Muscle of leg (tissue), 3 donors: ENCODE measurements at regions not wholly inside any gene's neighbourhood (a gene's known extent, or its start where the extent isn't known, plus 50 kb on each side); places are given as distances from the start of the nearest gene placed in this dataset.

Experiments used
- DNase-seq: peaks from one replicate; pipeline ENCODE4 v3.0.0; 2013
- H3K27ac ChIP-seq: one replicate; pipeline ENCODE4 v1.5.1; 2013; ENCODE audit warnings: mild to moderate bottlenecking, low read length, control low read depth
- H3K27me3 ChIP-seq: one replicate; pipeline ENCODE4 v1.6.1; 2013; ENCODE audit warnings: low read length; ENCODE audit not compliant: control insufficient read depth, insufficient read depth
- H3K36me3 ChIP-seq: one replicate; pipeline ENCODE4 v1.6.1; 2013; ENCODE audit warnings: low read length; ENCODE audit not compliant: control insufficient read depth, insufficient read depth
- H3K4me1 ChIP-seq: one replicate; pipeline ENCODE4 v1.6.1; 2013; ENCODE audit warnings: low read length; ENCODE audit not compliant: control insufficient read depth, insufficient read depth
- H3K4me3 ChIP-seq: one replicate; pipeline ENCODE4 v1.5.1; 2013; ENCODE audit warnings: low read length, control low read depth
- H3K9me3 ChIP-seq: replicated peaks from 2 replicates; pipeline ENCODE4 v1.6.1; 2013; ENCODE audit warnings: low read depth, low read length; ENCODE audit not compliant: control insufficient read depth
- WGBS: methylation state at CpG from one replicate; pipeline ENCODE4 v1.1.5; 2013; ENCODE audit warnings: missing lambda C conversion rate; ENCODE audit not compliant: insufficient coverage; 5-methylcytosine and 5-hydroxymethylcytosine counted together

DNA sequence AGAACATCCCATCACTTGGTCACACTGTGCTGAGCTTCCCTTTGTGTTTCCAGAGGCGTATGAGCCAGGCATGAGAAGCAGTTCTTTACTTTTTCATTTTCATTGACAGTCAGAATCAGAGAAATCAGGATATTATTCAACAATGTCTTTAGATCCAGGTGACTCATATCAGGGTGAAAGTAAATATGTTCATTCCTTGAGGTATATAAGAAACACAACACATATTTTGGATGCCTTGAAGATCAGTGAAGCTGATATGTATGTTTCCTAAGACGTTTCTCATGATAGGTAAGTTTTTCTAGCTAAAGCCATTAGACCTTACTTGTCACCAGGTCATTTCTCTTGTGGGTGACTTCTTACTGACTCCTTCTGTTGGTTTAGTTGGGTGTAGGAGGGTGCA lies 505.6 kb downstream of the CDH26 start:
- Histone ChIP-seq H3K4me3 (no peak overlapping the region), H3K27ac (no peak overlapping the region), H3K9me3 (no peaks in the 10 kb centered on the region), H3K27me3 (no peaks in the 10 kb centered on the region), H3K36me3 (no peaks in the 10 kb centered on the region), H3K4me1 (no peaks in the 10 kb centered on the region)
- DNase-seq, result no peak
- no CpG with 5 or more reads among the region's 2 CpGs for WGBS

DNA sequence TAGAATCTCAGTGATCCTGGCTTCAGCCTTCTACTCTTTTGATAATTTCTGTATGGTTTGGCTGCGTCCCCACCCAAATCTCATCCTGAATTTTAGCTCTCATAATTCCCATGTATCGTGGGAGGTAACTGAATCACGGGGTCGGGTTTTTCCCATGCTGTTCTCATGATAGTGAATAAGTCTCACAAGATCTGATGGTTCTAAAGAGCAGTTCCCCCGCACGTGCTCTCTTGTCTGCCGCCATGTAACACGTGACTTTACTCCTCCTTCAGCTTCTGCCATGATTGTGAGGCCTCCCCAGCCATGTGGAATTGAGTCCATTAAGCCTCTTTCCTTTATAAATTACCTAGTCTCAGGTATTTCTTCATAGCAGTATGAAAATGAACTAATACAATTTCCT lies 507.2 kb downstream of the CDH26 start:
- H3K4me1 ChIP-seq, result no peaks in the 10 kb centered on the region
- H3K9me3 ChIP-seq, result no peaks in the 10 kb centered on the region
- 92% methylated on average over 2 of the region's 8 CpGs for WGBS
- DNase-seq, result no peak
- no peak overlapping the region for H3K27ac ChIP-seq
- H3K4me3 ChIP-seq, result no peak overlapping the region
- H3K27me3 ChIP-seq, result no peaks in the 10 kb centered on the region
- H3K36me3 ChIP-seq, result no peaks in the 10 kb centered on the region

DNA sequence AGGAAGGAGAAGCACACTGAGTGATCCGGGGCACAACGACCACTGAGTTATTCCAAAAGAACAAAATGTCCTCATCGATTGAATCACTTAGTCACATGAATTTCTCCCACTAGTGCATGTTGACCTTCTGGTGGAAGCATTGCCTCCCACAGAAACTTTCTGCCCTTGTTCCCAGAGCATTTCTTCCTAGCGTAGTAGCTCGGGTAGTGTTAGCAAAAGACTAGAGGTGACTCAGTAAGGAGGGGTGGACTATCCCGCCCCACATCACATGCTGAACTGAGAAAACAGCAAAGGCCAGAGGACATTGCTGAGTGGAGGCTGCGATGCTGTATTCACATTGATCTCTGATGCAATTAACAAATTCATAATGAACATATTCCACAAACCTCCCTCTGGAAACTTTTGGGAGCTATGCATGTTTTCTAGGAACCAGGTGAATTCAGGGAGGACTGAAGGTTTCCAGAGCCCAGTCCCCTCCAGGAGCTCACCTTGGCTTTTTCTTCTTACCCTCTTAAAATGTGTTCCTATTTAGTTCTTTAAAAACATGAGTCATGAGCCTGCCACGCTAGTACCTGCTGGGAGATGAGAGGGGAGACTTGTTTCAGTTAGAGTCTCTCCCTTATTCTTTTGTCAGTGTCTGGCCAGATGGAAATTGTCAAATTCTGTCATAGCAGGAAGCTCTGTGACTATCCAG lies 507.9 kb downstream of the CDH26 start:
- Histone ChIP-seq H3K4me1 (no peaks in the 10 kb centered on the region), H3K27me3 (no peaks in the 10 kb centered on the region), H3K4me3 (no peak overlapping the region), H3K9me3 (no peaks in the 10 kb centered on the region), H3K27ac (no peak overlapping the region), H3K36me3 (no peaks in the 10 kb centered on the region)
- no peak for DNase-seq
- WGBS, result no CpG with 5 or more reads among the region's 8 CpGs

DNA sequence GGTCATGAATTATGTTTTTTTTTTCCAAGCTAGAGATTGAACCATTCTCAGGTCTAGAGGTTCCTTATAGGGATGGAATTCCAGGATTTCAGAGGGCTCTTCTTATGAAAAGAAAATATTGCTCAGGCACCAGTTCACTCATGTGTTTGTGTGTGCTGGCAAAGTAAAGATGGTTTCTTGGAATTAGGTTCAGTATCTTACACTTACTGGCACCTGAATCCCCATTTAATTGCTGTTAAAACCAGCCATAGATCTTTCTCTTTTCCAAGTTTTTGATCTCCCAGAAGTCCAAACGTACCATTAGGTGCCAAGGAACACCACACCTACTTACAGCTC lies 508.4 kb downstream of the CDH26 start:
- H3K9me3 ChIP-seq, result no peaks in the 10 kb centered on the region
- H3K27ac ChIP-seq, result no peak overlapping the region
- no peaks in the 10 kb centered on the region for H3K36me3 ChIP-seq
- no CpG with 5 or more reads among the region's 1 CpG for WGBS
- H3K4me3 ChIP-seq, result no peak overlapping the region
- no peaks in the 10 kb centered on the region for H3K27me3 ChIP-seq
- no peaks in the 10 kb centered on the region for H3K4me1 ChIP-seq
- DNase-seq, result no peak

DNA sequence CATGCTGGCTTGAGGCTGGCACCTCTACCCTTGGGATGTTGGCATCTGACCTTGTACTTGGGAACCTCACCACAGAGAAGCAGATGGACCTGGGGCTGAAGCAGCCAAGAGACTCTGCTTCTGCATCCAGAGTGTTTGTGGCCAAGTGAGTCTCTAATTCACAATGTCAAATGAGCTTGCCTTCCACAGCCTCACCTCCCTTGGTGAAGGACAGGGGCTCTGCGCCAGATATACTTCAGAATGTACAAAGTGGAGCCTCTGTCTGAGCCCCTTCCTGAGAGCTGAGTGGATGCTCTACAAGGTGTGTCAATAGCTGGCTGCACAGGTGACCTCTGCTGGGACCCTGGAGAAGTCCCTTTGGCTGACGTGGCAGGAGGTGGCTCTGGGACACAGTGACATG lies 508.9 kb downstream of the CDH26 start:
- no peak for DNase-seq
- no peak overlapping the region for H3K27ac ChIP-seq
- 88% methylated on average over 1 of the region's 2 CpGs for WGBS
- H3K27me3 ChIP-seq, result no peaks in the 10 kb centered on the region
- no peaks in the 10 kb centered on the region for H3K9me3 ChIP-seq
- no peaks in the 10 kb centered on the region for H3K36me3 ChIP-seq
- no peak overlapping the region for H3K4me3 ChIP-seq
- no peaks in the 10 kb centered on the region for H3K4me1 ChIP-seq

DNA sequence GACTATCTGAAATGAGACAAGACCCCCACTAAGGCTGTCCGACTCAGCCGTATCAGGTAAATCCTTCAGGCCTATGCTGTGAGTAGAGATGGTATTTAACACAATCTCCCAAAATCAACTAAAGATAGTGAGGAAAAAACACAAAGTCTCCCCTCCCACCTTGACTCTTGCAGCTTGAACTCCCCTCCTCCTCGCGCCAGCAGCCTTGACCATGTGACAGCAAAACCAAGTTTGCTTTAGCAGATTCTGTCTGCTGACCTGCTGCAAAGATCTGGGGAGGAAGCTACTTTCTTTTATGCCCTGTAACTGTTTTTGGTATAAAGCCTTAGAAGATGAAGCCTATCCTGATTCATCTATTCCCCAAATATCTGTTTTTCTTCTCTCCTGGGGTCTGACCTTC lies 509.5 kb downstream of the CDH26 start:
- Histone ChIP-seq H3K4me3 (no peak overlapping the region), H3K27me3 (no peaks in the 10 kb centered on the region), H3K9me3 (no peaks in the 10 kb centered on the region), H3K27ac (no peak overlapping the region), H3K4me1 (no peaks in the 10 kb centered on the region), H3K36me3 (no peaks in the 10 kb centered on the region)
- WGBS, result no CpG with 5 or more reads among the region's 4 CpGs
- no peak for DNase-seq

DNA sequence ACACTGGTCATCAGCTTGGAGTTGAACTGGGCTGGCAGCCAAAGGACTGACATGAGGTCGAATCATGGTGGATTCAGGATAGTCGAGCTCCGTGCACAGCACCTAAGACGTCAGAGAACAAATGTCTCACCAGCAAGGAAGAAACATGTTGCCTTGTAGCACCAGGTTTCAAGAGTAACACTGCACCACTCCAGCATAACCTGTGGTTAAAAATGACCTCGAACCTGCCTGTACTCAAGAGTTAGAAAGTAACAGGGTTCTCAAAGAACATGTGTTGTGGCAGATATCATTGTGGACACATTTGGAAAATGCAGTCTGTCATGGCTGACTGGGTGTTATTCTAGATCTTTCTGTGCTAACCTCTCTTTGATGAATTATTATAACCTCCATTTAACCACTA lies 511.6 kb downstream of the CDH26 start:
- no peaks in the 10 kb centered on the region for H3K36me3 ChIP-seq
- no peaks in the 10 kb centered on the region for H3K27me3 ChIP-seq
- no peak overlapping the region for H3K4me3 ChIP-seq
- no peak for DNase-seq
- H3K27ac ChIP-seq, result no peak overlapping the region
- H3K9me3 ChIP-seq, result no peaks in the 10 kb centered on the region
- no peaks in the 10 kb centered on the region for H3K4me1 ChIP-seq
- 93% methylated on average over 3 of the region's 5 CpGs for WGBS

DNA sequence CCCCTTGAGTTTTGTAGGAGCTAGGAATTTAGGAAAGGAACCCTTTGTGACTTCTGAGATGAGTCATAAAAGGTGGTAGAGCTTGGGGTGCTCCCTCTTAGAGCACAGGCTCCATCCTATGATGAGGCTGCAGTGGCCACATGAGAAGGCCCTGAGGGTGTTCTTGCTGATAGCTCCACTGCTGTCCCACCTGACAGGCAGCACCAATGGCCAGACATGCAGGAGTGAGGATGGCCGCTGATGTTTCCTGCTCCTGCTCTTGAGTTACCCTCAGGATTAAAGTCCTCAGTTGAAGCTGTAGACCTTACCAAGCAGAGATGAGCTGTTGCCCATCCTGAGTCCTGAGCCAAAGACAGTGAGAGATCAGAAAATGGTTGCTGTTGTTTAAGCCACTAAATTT lies 512.1 kb downstream of the CDH26 start:
- 100% methylated on average over 1 of the region's 1 CpG for WGBS
- H3K4me3 ChIP-seq, result no peak overlapping the region
- H3K27me3 ChIP-seq, result peaks cover 2% of the 10 kb centered on the region
- no peaks in the 10 kb centered on the region for H3K9me3 ChIP-seq
- H3K27ac ChIP-seq, result no peak overlapping the region
- DNase-seq, result no peak
- H3K36me3 ChIP-seq, result no peaks in the 10 kb centered on the region
- H3K4me1 ChIP-seq, result no peaks in the 10 kb centered on the region

DNA sequence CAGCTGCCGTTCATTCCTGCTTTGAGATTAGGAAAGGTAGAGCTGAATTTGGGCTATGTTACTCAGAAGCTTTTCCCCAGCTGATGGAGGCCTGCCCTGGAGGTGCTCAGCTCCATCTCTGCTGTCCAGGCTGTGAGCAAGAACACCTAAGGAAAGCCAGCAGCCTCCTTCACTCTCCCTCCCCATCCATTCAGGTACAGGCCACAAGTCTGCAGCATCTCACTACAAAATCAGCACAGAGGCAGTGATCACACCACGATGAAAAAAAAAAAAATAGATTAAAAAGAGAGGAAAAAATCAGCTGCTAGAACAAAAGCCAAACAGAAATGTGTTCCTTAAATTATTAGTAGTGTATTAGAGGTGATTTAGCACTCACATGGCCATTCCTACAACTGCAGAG lies 515.0 kb downstream of the CDH26 start:
- 40% methylated on average over 1 of the region's 2 CpGs for WGBS

DNA sequence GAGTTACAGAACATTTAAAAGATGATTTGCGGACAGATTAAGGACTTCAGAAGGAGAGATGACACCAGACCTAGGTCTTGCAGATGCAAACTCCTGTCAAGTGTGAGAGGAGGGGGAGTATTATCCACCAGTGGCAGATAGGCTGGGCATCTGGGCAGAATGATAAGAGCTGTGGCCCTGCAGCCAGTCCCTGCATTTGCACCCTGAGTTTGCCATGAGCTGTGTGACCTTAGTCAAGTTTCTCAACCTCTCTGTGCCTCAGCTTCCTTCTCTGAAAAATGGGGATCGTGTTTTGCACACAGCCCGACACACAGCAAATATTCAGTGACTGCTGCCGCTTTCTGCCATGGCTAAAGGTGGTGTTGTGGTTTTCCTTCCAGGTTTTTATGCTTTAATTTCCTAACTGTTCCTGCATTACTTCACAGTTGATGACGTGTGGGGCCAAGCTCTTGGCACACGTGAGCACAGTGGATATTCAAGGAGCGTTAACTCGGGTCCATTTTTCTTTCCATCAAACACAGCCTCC lies 516.2 kb downstream of the CDH26 start:
- DNase-seq, result no peak
- Histone ChIP-seq H3K27me3 (peaks cover 2% of the 10 kb centered on the region), H3K4me3 (no peak overlapping the region), H3K9me3 (no peaks in the 10 kb centered on the region), H3K36me3 (no peaks in the 10 kb centered on the region), H3K27ac (no peak overlapping the region), H3K4me1 (peaks cover 3% of the 10 kb centered on the region)
- WGBS, result 53% methylated on average over 5 of the region's 8 CpGs

More for the DNA sequence above, 515.0 kb downstream of the CDH26 start:
- Histone ChIP-seq H3K36me3 (no peaks in the 10 kb centered on the region), H3K4me3 (no peak overlapping the region), H3K9me3 (no peaks in the 10 kb centered on the region), H3K4me1 (peaks cover 3% of the 10 kb centered on the region), H3K27ac (no peak overlapping the region), H3K27me3 (peaks cover 2% of the 10 kb centered on the region)
- no peak for DNase-seq

DNA sequence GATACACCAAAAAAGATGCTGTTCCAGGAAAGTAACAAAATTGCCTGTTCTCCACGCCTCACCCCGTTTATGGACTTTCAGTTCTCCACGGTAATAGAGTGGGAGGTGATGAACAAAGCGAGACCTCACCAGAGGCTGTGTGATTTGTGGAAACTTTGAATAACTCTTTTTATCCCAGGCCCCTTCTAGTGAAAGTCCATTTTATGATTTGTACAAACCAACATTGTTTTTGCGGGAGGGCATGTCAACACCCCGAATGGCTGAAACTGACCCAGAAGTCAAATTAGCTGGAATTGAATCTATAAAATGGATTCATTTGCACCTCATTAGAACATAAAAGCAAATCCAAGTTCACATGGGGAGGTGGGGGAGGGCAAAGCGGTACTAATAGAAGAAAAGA lies 517.8 kb downstream of the CDH26 start:
- no peaks in the 10 kb centered on the region for H3K36me3 ChIP-seq
- no peak for DNase-seq
- WGBS, result no CpG with 5 or more reads among the region's 7 CpGs

More for the DNA sequence above, 517.8 kb downstream of the CDH26 start:
- Histone ChIP-seq H3K4me3 (no peak overlapping the region), H3K9me3 (no peaks in the 10 kb centered on the region), H3K4me1 (peaks cover 6% of the 10 kb centered on the region), H3K27ac (no peak overlapping the region), H3K27me3 (peaks cover 6% of the 10 kb centered on the region)
